ENCODE measurements at regions not wholly inside any gene's neighbourhood (a gene's known extent, or its start where the extent isn't known, plus 50 kb on each side); places are given as distances from the start of the nearest gene placed in this dataset.

- DNase-seq: no peak
- no peaks in the 10 kb centered on the region for H3K4me1 ChIP-seq (replicated peaks in 1 of 2)
These were observed 973.1 kb downstream of the TMEM182 start for GRCh38 chr2:103734911-103735310.

GRCh38 chr2:103738108-103738507 lies 976.3 kb downstream of the TMEM182 start:
- intact Hi-C loops (cut with DNase I): no loop called here
- Histone ChIP-seq H3K27ac (no peak overlapping the region), H3K4me3 (no peak overlapping the region), H3K36me3 (replicated peaks in 1 of 2) (no peaks in the 10 kb centered on the region), H3K27me3 (no peaks in the 10 kb centered on the region), H3K4me1 (replicated peaks in 1 of 2) (no peaks in the 10 kb centered on the region), H3K9me3 (replicated peaks in 1 of 3) (peaks cover 0 to 4% (median 0%) of the 10 kb centered on the region in 3 donors)
- no peak for DNase-seq
- 77 to 87% (median 86%) methylated on average over 3 of the region's 3 CpGs for WGBS, 4 donors
- no peak for TF ChIP-seq CTCF (IDR thresholded peaks at IDR 0.05)
- no peak for TF ChIP-seq POLR2A (IDR thresholded peaks at IDR 0.05)

More at GRCh38 chr2:103734911-103735310, 973.1 kb downstream of the TMEM182 start:
- TF ChIP-seq CTCF (IDR thresholded peaks at IDR 0.05) (no peak), POLR2A (IDR thresholded peaks at IDR 0.05) (no peak)
- intact Hi-C loops (cut with DNase I): no loop called here
- Histone ChIP-seq H3K9me3 (replicated peaks in 1 of 3) (peaks cover 0 to 4% (median 0%) of the 10 kb centered on the region in 3 donors), H3K27me3 (no peaks in the 10 kb centered on the region), H3K4me3 (no peak overlapping the region), H3K27ac (no peak overlapping the region), H3K36me3 (replicated peaks in 1 of 2) (no peaks in the 10 kb centered on the region)

- TF ChIP-seq CTCF (IDR thresholded peaks at IDR 0.05): no peak
- Histone ChIP-seq H3K27ac (no peak overlapping the region), H3K9me3 (replicated peaks in 1 of 3) (peaks cover 0 to 4% (median 0%) of the 10 kb centered on the region in 3 donors), H3K4me1 (replicated peaks in 1 of 2) (no peaks in the 10 kb centered on the region), H3K27me3 (no peaks in the 10 kb centered on the region), H3K36me3 (replicated peaks in 1 of 2) (no peaks in the 10 kb centered on the region), H3K4me3 (no peak overlapping the region)
- intact Hi-C loops (cut with DNase I): no loop called here
- 34 to 52% (median 48%) methylated on average over 1 of the region's 1 CpG for WGBS, 4 donors
- DNase-seq: no peak
These were observed 976.8 kb downstream of the TMEM182 start for GRCh38 chr2:103738606-103739005.

- no peak for DNase-seq
- Histone ChIP-seq H3K9me3 (replicated peaks in 1 of 3) (peaks cover 0 to 4% (median 0%) of the 10 kb centered on the region in 3 donors), H3K27me3 (no peaks in the 10 kb centered on the region), H3K4me3 (no peak overlapping the region), H3K27ac (no peak overlapping the region), H3K36me3 (replicated peaks in 1 of 2) (no peaks in the 10 kb centered on the region), H3K4me1 (replicated peaks in 1 of 2) (no peaks in the 10 kb centered on the region)
- TF ChIP-seq CTCF (IDR thresholded peaks at IDR 0.05) (no peak), POLR2A (IDR thresholded peaks at IDR 0.05) (no peak)
- WGBS, 4 donors: 75 to 85% (median 77%) methylated on average over 3 of the region's 3 CpGs
- intact Hi-C loops (cut with DNase I): no loop called here
These were observed 977.4 kb downstream of the TMEM182 start for GRCh38 chr2:103739186-103739585.
